DMS153 treated with DMSO at 0.1 percent for 48 hours (cell line): ENCODE measurements at regions not wholly inside any gene's neighbourhood (a gene's known extent, or its start where the extent isn't known, plus 50 kb on each side); places are given as distances from the start of the nearest gene placed in this dataset.
"Not testable (repeated sequence)": the region's sequence is repeated elsewhere in the genome, so short reads cannot be mapped to it uniquely, and the experiment has no call there.

Experiments used
- DNase-seq: peaks from one replicate; lab custom pipeline; 2025; ENCODE audit not compliant: unreplicated experiment; lab: John Stamatoyannopoulos, UW

- DNase-seq, result no peak
These were observed 252.2 kb downstream of the ERMARD start for GRCh38 chr6:170003451-170004160.

GRCh38 chr6:170003027-170003426 lies 251.6 kb downstream of the ERMARD start:
- no peak for DNase-seq

- DNase-seq, result not testable (repeated sequence)
These were observed 250.4 kb downstream of the ERMARD start for GRCh38 chr6:170001782-170002181.

GRCh38 chr6:170000071-170000843 lies 248.8 kb downstream of the ERMARD start:
- DNase-seq, result no peak

GRCh38 chr6:169999367-169999766 lies 247.9 kb downstream of the ERMARD start:
- DNase-seq, result no peak

GRCh38 chr6:169998457-169998856 lies 247.0 kb downstream of the ERMARD start:
- no peak for DNase-seq

- DNase-seq, result no peak
These were observed 246.5 kb downstream of the ERMARD start for GRCh38 chr6:169997930-169998218.

GRCh38 chr6:169997187-169997929 lies 245.9 kb downstream of the ERMARD start:
- no peak for DNase-seq

GRCh38 chr6:169996378-169997051 lies 245.1 kb downstream of the ERMARD start:
- no peak for DNase-seq

GRCh38 chr6:169994739-169995138 lies 243.3 kb downstream of the ERMARD start:
- no peak for DNase-seq

- no peak for DNase-seq
These were observed 242.5 kb downstream of the ERMARD start for GRCh38 chr6:169993861-169994481.

GRCh38 chr6:169991913-169992312 lies 240.5 kb downstream of the ERMARD start:
- no peak for DNase-seq

GRCh38 chr6:169991031-169991390 lies 239.6 kb downstream of the ERMARD start:
- no peak for DNase-seq

GRCh38 chr6:169990095-169991030 lies 238.9 kb downstream of the ERMARD start:
- DNase-seq, result no peak

- no peak for DNase-seq
These were observed 238.2 kb downstream of the ERMARD start for GRCh38 chr6:169989594-169989993.

- DNase-seq, result no peak
These were observed 237.5 kb downstream of the ERMARD start for GRCh38 chr6:169988769-169989550.

- DNase-seq, result no peak
These were observed 235.6 kb downstream of the ERMARD start for GRCh38 chr6:169986848-169987498.

- no peak for DNase-seq
These were observed 234.9 kb downstream of the ERMARD start for GRCh38 chr6:169986171-169986847.
